GM23338 (cell line): ENCODE measurements at regions not wholly inside any gene's neighbourhood (a gene's known extent, or its start where the extent isn't known, plus 50 kb on each side); places are given as distances from the start of the nearest gene placed in this dataset.

ENCODE experiments used
- ATAC-seq: fragments of 200-7000 bp; cut with Tn5 transposase; 3 replicates; pipeline ENCODE4 v1.9.1; 2020
- DNase-seq: peaks from one replicate; pipeline ENCODE4 v3.0.0-alpha.2; 2015; ENCODE audit warnings: low spot score
- H2AFZ ChIP-seq: fragments of 200-600 bp; sonication (generic); 2 replicates; pipeline ENCODE4 v1.8.0; 2016; ENCODE audit warnings: antibody characterized with exemption, mild to moderate bottlenecking, moderate library complexity
- H3F3A ChIP-seq: fragments of 200-600 bp; sonication (generic); replicated peaks from 2 replicates; pipeline ENCODE4 v1.8.0; 2017; ENCODE audit warnings: antibody characterized with exemption, mixed run types, low read depth
- H3K27ac ChIP-seq: fragments of 200-600 bp; sonication (generic); 2 replicates; pipeline ENCODE4 v1.6.1; 2016; ENCODE audit warnings: low read depth
- H3K27me3 ChIP-seq: fragments of 200-600 bp; sonication (generic); 2 replicates; pipeline ENCODE4 v1.8.0; 2016; ENCODE audit warnings: mild to moderate bottlenecking, mixed run types, moderate library complexity; ENCODE audit not compliant: insufficient read depth
- H3K36me3 ChIP-seq: fragments of 200-600 bp; sonication (generic); 2 replicates; pipeline ENCODE4 v1.8.0; 2016; ENCODE audit warnings: mild to moderate bottlenecking; ENCODE audit not compliant: insufficient read depth
- H3K4me1 ChIP-seq: fragments of 200-600 bp; sonication (generic); 2 replicates; pipeline ENCODE4 v1.8.0; 2016; ENCODE audit warnings: mild to moderate bottlenecking, moderate library complexity; ENCODE audit not compliant: insufficient read depth
- H3K4me2 ChIP-seq: fragments of 200-600 bp; sonication (generic); 2 replicates; pipeline ENCODE4 v1.7.1; 2017; ENCODE audit warnings: mixed run types
- H3K4me3 ChIP-seq: fragments of 200-600 bp; sonication (generic); 2 replicates; pipeline ENCODE4 v1.6.1; 2016; ENCODE audit warnings: mixed run types
- H3K79me2 ChIP-seq: fragments of 200-600 bp; sonication (generic); replicated peaks from 2 replicates; pipeline ENCODE4 v1.8.0; 2017; ENCODE audit warnings: mild to moderate bottlenecking; ENCODE audit not compliant: insufficient read depth
- H3K9me2 ChIP-seq: fragments of 200-600 bp; sonication (generic); 2 replicates; pipeline ENCODE4 v1.8.0; 2017; ENCODE audit not compliant: insufficient read depth
- H4K20me1 ChIP-seq: fragments of 200-600 bp; sonication (generic); replicated peaks from 2 replicates; pipeline ENCODE4 v1.8.0; 2017; ENCODE audit warnings: mild to moderate bottlenecking; ENCODE audit not compliant: insufficient read depth
- H3K27ac Mint-ChIP-seq: 2 replicates; pipeline ENCODE4 v1.8.0; 2020; ENCODE audit warnings: inconsistent platforms, mild to moderate bottlenecking, moderate library complexity, mixed read lengths
- H3K27me3 Mint-ChIP-seq: 3 replicates; pipeline ENCODE4 v1.8.0; 2022; ENCODE audit warnings: low read depth, mild to moderate bottlenecking, moderate library complexity, mixed read lengths, inconsistent platforms; ENCODE audit not compliant: insufficient read depth, poor library complexity
- H3K36me3 Mint-ChIP-seq: 3 replicates; pipeline ENCODE4 v1.8.0; 2021; ENCODE audit warnings: low read depth, mild to moderate bottlenecking, inconsistent platforms, moderate library complexity, mixed read lengths
- H3K4me1 Mint-ChIP-seq: 3 replicates; pipeline ENCODE4 v1.8.0; 2020; ENCODE audit warnings: mild to moderate bottlenecking, inconsistent platforms, mixed read lengths
- H3K4me3 Mint-ChIP-seq: 3 replicates; pipeline ENCODE4 v1.8.0; 2021; ENCODE audit warnings: moderate library complexity, mild to moderate bottlenecking, inconsistent platforms, mixed read lengths
- H3K9me3 Mint-ChIP-seq: 3 replicates; pipeline ENCODE4 v1.8.0; 2020; ENCODE audit warnings: moderate library complexity, mild to moderate bottlenecking, inconsistent platforms, mixed read lengths
- CREB1 ChIP-seq: fragments of 250-450 bp; sonication (Bioruptor Pico); IDR thresholded peaks from 2 replicates; pipeline ENCODE4 v1.5.0; 2020; ENCODE audit warnings: low read depth, mild to moderate bottlenecking, moderate library complexity
- EZH2 ChIP-seq: fragments of 200-600 bp; sonication (generic); IDR thresholded peaks from one replicate; pipeline ENCODE4 v1.8.0; 2017; ENCODE audit warnings: antibody characterized with exemption, mild to moderate bottlenecking, low read depth; ENCODE audit not compliant: unreplicated experiment
- EZH2phosphoT487 ChIP-seq: fragments of 200-600 bp; sonication (generic); IDR thresholded peaks from one replicate; pipeline ENCODE4 v1.8.1; 2018; ENCODE audit warnings: antibody characterized with exemption; ENCODE audit not compliant: unreplicated experiment
- POLR2AphosphoS5 ChIP-seq: IDR thresholded peaks from 2 replicates; pipeline ENCODE4 v1.6.1; 2016; ENCODE audit warnings: antibody characterized with exemption, low read depth
- TF ChIP-seq, protein P1 (sequence below), 2 experiments: fragments of 200-600 bp in 1 of 2; sonication (generic) in 1 of 2; conservative IDR thresholded peaks; 2 replicates each; pipeline versions ENCODE4 v1.5.1 to v1.6.1; 2016 to 2017; ENCODE audit warnings: antibody characterized with exemption in 2 of 2, low read depth in 2 of 2, mild to moderate bottlenecking in 2 of 2, moderate library complexity in 1 of 2
- TF ChIP-seq, protein P2 (sequence below): IDR thresholded peaks from one replicate; pipeline ENCODE4 v1.6.1; 2018; ENCODE audit warnings: antibody characterized with exemption; ENCODE audit not compliant: unreplicated experiment
- TF ChIP-seq, protein P3 (sequence below): fragments of 250-450 bp; sonication (Bioruptor Pico); IDR thresholded peaks from 2 replicates; pipeline ENCODE4 v1.5.0; 2020; ENCODE audit warnings: mild to moderate bottlenecking, moderate library complexity

- H3K27me3 Mint-ChIP-seq = peaks cover 2% of the 10 kb centered on the region
- H3K27ac Mint-ChIP-seq = no peak overlapping the region
- Histone ChIP-seq H3K36me3 (no peaks in the 10 kb centered on the region), H3K4me3 (no peak overlapping the region), H3K27ac (no peak overlapping the region), H3F3A (no peaks in the 10 kb centered on the region), H2AFZ (peak overlapping the region; percentile 47; the same call in 1 of the 2 replicates), H3K4me2 (no peak overlapping the region), H3K9me2 (no peaks in the 10 kb centered on the region), H4K20me1 (no peaks in the 10 kb centered on the region), H3K4me1 (no peaks in the 10 kb centered on the region), H3K79me2 (no peaks in the 10 kb centered on the region), H3K27me3 (no peaks in the 10 kb centered on the region)
- no peak for DNase-seq
- no peak overlapping the region for H3K4me3 Mint-ChIP-seq
- no peak for ATAC-seq
- H3K4me1 Mint-ChIP-seq = peaks cover 6% of the 10 kb centered on the region; the same call in 2 of the 3 replicates
- H3K36me3 Mint-ChIP-seq = no peaks in the 10 kb centered on the region
- no peaks in the 10 kb centered on the region for H3K9me3 Mint-ChIP-seq
- TF ChIP-seq, protein P1, sequence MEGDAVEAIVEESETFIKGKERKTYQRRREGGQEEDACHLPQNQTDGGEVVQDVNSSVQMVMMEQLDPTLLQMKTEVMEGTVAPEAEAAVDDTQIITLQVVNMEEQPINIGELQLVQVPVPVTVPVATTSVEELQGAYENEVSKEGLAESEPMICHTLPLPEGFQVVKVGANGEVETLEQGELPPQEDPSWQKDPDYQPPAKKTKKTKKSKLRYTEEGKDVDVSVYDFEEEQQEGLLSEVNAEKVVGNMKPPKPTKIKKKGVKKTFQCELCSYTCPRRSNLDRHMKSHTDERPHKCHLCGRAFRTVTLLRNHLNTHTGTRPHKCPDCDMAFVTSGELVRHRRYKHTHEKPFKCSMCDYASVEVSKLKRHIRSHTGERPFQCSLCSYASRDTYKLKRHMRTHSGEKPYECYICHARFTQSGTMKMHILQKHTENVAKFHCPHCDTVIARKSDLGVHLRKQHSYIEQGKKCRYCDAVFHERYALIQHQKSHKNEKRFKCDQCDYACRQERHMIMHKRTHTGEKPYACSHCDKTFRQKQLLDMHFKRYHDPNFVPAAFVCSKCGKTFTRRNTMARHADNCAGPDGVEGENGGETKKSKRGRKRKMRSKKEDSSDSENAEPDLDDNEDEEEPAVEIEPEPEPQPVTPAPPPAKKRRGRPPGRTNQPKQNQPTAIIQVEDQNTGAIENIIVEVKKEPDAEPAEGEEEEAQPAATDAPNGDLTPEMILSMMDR (conservative IDR thresholded peaks at IDR 0.05; ENCODE audit: low read depth in 2 of 2) = no peak
- no peak for TF ChIP-seq EZH2phosphoT487
- no peak for TF ChIP-seq EZH2
Measured at GRCh38 chr13:86810361-86810760, 860.8 kb upstream of the SLITRK5 start.

- no peaks in the 10 kb centered on the region for H3K79me2 ChIP-seq
- no peaks in the 10 kb centered on the region for H3K4me1 ChIP-seq
- no peak overlapping the region for H3K4me2 ChIP-seq
- Mint-ChIP-seq H3K4me3 (no peak overlapping the region), H3K4me1 (peaks cover 6% of the 10 kb centered on the region; the same call in 2 of the 3 replicates), H3K9me3 (no peaks in the 10 kb centered on the region), H3K27me3 (peaks cover 2% of the 10 kb centered on the region), H3K27ac (no peak overlapping the region), H3K36me3 (no peaks in the 10 kb centered on the region)
- H2AFZ ChIP-seq = no peak overlapping the region
- no peaks in the 10 kb centered on the region for H4K20me1 ChIP-seq
- H3K27ac ChIP-seq = no peak overlapping the region
- DNase-seq (peak; percentile 24), ATAC-seq (peak; percentile 56)
- H3K9me2 ChIP-seq = no peaks in the 10 kb centered on the region
- no peaks in the 10 kb centered on the region for H3K27me3 ChIP-seq
- H3F3A ChIP-seq = no peaks in the 10 kb centered on the region
- H3K4me3 ChIP-seq = no peak overlapping the region
- H3K36me3 ChIP-seq = no peaks in the 10 kb centered on the region
- TF ChIP-seq, protein P1 (conservative IDR thresholded peaks at IDR 0.05; ENCODE audit: low read depth in 2 of 2) = no peak
- TF ChIP-seq EZH2 (no peak), CREB1 (no peak), POLR2AphosphoS5 (no peak), EZH2phosphoT487 (no peak)
- TF ChIP-seq, protein P2, sequence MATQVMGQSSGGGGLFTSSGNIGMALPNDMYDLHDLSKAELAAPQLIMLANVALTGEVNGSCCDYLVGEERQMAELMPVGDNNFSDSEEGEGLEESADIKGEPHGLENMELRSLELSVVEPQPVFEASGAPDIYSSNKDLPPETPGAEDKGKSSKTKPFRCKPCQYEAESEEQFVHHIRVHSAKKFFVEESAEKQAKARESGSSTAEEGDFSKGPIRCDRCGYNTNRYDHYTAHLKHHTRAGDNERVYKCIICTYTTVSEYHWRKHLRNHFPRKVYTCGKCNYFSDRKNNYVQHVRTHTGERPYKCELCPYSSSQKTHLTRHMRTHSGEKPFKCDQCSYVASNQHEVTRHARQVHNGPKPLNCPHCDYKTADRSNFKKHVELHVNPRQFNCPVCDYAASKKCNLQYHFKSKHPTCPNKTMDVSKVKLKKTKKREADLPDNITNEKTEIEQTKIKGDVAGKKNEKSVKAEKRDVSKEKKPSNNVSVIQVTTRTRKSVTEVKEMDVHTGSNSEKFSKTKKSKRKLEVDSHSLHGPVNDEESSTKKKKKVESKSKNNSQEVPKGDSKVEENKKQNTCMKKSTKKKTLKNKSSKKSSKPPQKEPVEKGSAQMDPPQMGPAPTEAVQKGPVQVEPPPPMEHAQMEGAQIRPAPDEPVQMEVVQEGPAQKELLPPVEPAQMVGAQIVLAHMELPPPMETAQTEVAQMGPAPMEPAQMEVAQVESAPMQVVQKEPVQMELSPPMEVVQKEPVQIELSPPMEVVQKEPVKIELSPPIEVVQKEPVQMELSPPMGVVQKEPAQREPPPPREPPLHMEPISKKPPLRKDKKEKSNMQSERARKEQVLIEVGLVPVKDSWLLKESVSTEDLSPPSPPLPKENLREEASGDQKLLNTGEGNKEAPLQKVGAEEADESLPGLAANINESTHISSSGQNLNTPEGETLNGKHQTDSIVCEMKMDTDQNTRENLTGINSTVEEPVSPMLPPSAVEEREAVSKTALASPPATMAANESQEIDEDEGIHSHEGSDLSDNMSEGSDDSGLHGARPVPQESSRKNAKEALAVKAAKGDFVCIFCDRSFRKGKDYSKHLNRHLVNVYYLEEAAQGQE = no peak
- TF ChIP-seq, protein P3, sequence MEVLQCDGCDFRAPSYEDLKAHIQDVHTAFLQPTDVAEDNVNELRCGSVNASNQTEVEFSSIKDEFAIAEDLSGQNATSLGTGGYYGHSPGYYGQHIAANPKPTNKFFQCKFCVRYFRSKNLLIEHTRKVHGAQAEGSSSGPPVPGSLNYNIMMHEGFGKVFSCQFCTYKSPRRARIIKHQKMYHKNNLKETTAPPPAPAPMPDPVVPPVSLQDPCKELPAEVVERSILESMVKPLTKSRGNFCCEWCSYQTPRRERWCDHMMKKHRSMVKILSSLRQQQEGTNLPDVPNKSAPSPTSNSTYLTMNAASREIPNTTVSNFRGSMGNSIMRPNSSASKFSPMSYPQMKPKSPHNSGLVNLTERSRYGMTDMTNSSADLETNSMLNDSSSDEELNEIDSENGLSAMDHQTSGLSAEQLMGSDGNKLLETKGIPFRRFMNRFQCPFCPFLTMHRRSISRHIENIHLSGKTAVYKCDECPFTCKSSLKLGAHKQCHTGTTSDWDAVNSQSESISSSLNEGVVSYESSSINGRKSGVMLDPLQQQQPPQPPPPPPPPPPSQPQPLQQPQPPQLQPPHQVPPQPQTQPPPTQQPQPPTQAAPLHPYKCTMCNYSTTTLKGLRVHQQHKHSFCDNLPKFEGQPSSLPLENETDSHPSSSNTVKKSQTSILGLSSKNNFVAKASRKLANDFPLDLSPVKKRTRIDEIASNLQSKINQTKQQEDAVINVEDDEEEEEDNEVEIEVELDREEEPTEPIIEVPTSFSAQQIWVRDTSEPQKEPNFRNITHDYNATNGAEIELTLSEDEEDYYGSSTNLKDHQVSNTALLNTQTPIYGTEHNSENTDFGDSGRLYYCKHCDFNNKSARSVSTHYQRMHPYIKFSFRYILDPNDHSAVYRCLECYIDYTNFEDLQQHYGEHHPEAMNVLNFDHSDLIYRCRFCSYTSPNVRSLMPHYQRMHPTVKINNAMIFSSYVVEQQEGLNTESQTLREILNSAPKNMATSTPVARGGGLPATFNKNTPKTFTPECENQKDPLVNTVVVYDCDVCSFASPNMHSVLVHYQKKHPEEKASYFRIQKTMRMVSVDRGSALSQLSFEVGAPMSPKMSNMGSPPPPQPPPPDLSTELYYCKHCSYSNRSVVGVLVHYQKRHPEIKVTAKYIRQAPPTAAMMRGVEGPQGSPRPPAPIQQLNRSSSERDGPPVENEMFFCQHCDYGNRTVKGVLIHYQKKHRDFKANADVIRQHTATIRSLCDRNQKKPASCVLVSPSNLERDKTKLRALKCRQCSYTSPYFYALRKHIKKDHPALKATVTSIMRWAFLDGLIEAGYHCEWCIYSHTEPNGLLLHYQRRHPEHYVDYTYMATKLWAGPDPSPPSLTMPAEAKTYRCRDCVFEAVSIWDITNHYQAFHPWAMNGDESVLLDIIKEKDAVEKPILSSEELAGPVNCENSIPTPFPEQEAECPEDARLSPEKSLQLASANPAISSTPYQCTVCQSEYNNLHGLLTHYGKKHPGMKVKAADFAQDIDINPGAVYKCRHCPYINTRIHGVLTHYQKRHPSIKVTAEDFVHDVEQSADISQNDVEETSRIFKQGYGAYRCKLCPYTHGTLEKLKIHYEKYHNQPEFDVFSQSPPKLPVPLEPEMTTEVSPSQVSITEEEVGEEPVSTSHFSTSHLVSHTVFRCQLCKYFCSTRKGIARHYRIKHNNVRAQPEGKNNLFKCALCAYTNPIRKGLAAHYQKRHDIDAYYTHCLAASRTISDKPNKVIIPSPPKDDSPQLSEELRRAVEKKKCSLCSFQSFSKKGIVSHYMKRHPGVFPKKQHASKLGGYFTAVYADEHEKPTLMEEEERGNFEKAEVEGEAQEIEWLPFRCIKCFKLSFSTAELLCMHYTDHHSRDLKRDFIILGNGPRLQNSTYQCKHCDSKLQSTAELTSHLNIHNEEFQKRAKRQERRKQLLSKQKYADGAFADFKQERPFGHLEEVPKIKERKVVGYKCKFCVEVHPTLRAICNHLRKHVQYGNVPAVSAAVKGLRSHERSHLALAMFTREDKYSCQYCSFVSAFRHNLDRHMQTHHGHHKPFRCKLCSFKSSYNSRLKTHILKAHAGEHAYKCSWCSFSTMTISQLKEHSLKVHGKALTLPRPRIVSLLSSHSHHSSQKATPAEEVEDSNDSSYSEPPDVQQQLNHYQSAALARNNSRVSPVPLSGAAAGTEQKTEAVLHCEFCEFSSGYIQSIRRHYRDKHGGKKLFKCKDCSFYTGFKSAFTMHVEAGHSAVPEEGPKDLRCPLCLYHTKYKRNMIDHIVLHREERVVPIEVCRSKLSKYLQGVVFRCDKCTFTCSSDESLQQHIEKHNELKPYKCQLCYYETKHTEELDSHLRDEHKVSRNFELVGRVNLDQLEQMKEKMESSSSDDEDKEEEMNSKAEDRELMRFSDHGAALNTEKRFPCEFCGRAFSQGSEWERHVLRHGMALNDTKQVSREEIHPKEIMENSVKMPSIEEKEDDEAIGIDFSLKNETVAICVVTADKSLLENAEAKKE (CRISPR knock-in tag) = no peak
Measured at GRCh38 chr13:86813198-86813597, 858.0 kb upstream of the SLITRK5 start.
